Stomach (tissue), 8 donors: ENCODE measurements at regions not wholly inside any gene's neighbourhood (a gene's known extent, or its start where the extent isn't known, plus 50 kb on each side); places are given as distances from the start of the nearest gene placed in this dataset.

Source experiments
- DNase-seq, 2 donors: peaks; one replicate each; pipeline versions ENCODE4 v3.0.0 to v3.0.0-alpha.2; 2013 to 2019
- H3K27ac ChIP-seq, 5 donors: fragments of 200-600 bp in 4 of 5; sonication (generic) in 4 of 5; one replicate each; pipeline ENCODE4 v1.5.1; 2013 to 2019; ENCODE audit warnings: mild to moderate bottlenecking in 1 of 5, moderate library complexity in 1 of 5
- H3K27me3 ChIP-seq, 3 donors: fragments of 200-600 bp; sonication (generic); one replicate each; pipeline ENCODE4 v1.5.1; 2017 to 2019; ENCODE audit warnings: mixed run types in 1 of 3
- H3K36me3 ChIP-seq, 4 donors: fragments of 200-600 bp; sonication (generic); 1 replicate in 3 of 4; 2 replicates in 1 of 4; pipeline ENCODE4 v1.5.1; 2016 to 2019
- H3K4me1 ChIP-seq, 4 donors: fragments of 200-600 bp; sonication (generic); one replicate each; pipeline ENCODE4 v1.5.1; 2016 to 2019
- H3K4me3 ChIP-seq, 4 donors: fragments of 200-600 bp; sonication (generic) in 3 of 4; one replicate each; pipeline ENCODE4 v1.5.1; 2016 to 2019; ENCODE audit warnings: mild to moderate bottlenecking in 1 of 4
- H3K9me3 ChIP-seq, 4 donors: fragments of 200-600 bp; sonication (generic); one replicate each; pipeline ENCODE4 v1.5.1; 2016 to 2019
- CTCF ChIP-seq, 7 experiments: fragments of 450-650 bp in 4 of 7; fragments of 200-600 bp in 3 of 7; sonication (generic) in 3 of 7; IDR thresholded peaks; one replicate each; pipeline ENCODE4 v1.5.1; 2016 to 2019; ENCODE audit warnings: antibody characterized with exemption in 7 of 7, control low read depth in 2 of 7, mild to moderate bottlenecking in 1 of 7
- EP300 ChIP-seq: sonication (generic); formaldehyde crosslinking; IDR thresholded peaks from one replicate; pipeline ENCODE4 v1.6.1; 2017; ENCODE audit warnings: antibody characterized with exemption
- POLR2A ChIP-seq, 4 donors: fragments of 450-650 bp; IDR thresholded peaks; one replicate each; pipeline ENCODE4 v1.6.1; 2016; ENCODE audit warnings: antibody characterized with exemption in 4 of 4, control low read depth in 2 of 4, mild to moderate bottlenecking in 1 of 4, moderate library complexity in 1 of 4
- POLR2AphosphoS5 ChIP-seq, 3 donors: sonication (generic); formaldehyde crosslinking; IDR thresholded peaks; one replicate each; pipeline ENCODE4 v1.6.1; 2016; ENCODE audit warnings: antibody characterized with exemption in 3 of 3
- WGBS, 5 donors: extraction: QIAGEN DNeasy Blood & Tissue Kit in 3 of 5; methylation state at CpG; one replicate each; pipeline versions ENCODE4 v1.1.5 to v1.1.7; 2013 to 2018; 5-methylcytosine and 5-hydroxymethylcytosine counted together
- intact Hi-C: fragments of 100-400 bp; cut with DNase I; formaldehyde crosslinking; loops from one replicate; pipeline ENCODE4 v1.15.1; 2023; ENCODE audit warnings: low total_unique reads
- donor health status: healthy with polysubstance abuse.
- donor health status: Bipolar disorder and iron deficiency.
- donor health status: healthy.

DNA sequence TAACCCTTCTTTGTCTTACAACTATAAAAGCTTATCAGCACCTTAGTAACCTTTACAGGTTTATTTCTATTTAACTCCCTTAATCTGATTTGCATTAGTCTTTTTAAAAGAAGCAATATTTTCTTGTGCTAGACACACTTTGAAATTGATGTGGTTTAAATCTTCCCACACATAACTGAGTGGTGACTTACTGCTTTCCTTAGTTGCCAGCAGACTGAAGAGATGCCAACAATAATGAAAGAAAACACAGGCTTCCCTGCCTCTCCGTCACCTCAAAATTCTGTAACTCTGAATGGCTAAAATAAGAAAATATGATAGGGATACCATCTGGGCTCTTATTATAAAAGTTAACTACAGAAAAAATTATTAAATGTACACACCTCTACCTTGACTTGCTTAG is 196.8 kb downstream of the PTBP2 start:
- WGBS, 5 donors: 72 to 80% (median 79%) methylated on average over 1 of the region's 1 CpG
- peak in 1 of 2 donors; percentile 7 for DNase-seq
- H3K36me3 ChIP-seq: no peaks in the 10 kb centered on the region
- H3K4me3 ChIP-seq: no peak overlapping the region
- no peaks in the 10 kb centered on the region for H3K27me3 ChIP-seq
- no peak overlapping the region for H3K27ac ChIP-seq
- TF ChIP-seq POLR2A (IDR thresholded peaks at IDR 0.05): no peak
- no peak for TF ChIP-seq POLR2AphosphoS5 (IDR thresholded peaks at IDR 0.05)
- no peak for TF ChIP-seq CTCF (IDR thresholded peaks at IDR 0.05)
- no peak for TF ChIP-seq EP300
- intact Hi-C loops: no loop called here
- H3K4me1 ChIP-seq: no peaks in the 10 kb centered on the region
- H3K9me3 ChIP-seq: peaks cover 0 to 13% (median 5%) of the 10 kb centered on the region in 4 donors

DNA sequence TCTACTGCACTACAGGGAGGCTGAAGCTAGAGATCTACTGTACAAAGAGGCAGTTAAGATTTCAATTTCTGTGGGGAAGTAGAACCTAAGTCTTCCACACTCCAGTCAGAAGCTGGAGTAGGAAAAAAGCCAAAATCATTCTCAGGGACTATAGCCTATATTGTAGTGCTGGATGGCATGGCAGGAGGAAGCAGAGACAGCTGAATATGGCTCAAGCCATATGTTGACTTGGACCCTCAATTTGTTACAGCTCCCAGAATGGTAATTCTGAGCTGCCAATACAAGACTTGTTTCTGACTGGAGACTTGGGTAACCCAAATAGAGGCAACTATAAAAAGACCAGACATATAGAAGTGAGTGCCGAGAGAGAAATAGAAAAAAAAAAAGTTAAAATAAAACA is 200.6 kb downstream of the PTBP2 start:
- Histone ChIP-seq H3K36me3 (no peaks in the 10 kb centered on the region), H3K4me1 (no peaks in the 10 kb centered on the region), H3K27ac (no peak overlapping the region), H3K4me3 (no peak overlapping the region), H3K27me3 (no peaks in the 10 kb centered on the region), H3K9me3 (peaks cover 0 to 24% (median 8%) of the 10 kb centered on the region in 4 donors)
- 92 to 100% (median 94%) methylated on average over 1 of the region's 1 CpG for WGBS, 5 donors
- intact Hi-C loops: no loop called here
- TF ChIP-seq CTCF (IDR thresholded peaks at IDR 0.05) (no peak), POLR2AphosphoS5 (IDR thresholded peaks at IDR 0.05) (no peak), EP300 (no peak), POLR2A (IDR thresholded peaks at IDR 0.05) (no peak)
- no peak for DNase-seq

DNA sequence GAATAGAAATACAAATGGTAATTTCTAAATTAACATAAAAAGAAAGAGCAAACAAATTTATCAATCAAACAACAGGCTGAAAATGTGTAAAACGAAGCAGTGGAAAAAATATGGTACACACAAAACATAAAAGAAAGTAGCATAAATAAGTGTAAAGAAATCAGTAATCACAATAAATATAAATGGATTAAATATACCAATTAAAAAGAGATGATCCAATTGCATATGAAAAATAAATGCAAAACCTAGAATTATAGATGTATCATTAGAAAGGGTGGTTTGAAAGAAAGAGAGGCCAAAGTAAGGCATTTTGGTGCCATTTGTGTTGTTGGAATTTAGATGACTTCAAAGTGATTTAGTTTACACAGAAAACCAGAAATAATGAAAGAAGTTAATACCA is 202.2 kb downstream of the PTBP2 start:
- intact Hi-C loops: no loop called here
- H3K9me3 ChIP-seq: peaks cover 0 to 24% (median 8%) of the 10 kb centered on the region in 4 donors
- H3K27ac ChIP-seq: no peak overlapping the region
- H3K4me3 ChIP-seq: no peak overlapping the region
- no peaks in the 10 kb centered on the region for H3K36me3 ChIP-seq
- DNase-seq: no peak
- no peaks in the 10 kb centered on the region for H3K27me3 ChIP-seq
- no peaks in the 10 kb centered on the region for H3K4me1 ChIP-seq
- TF ChIP-seq CTCF (IDR thresholded peaks at IDR 0.05) (no peak), POLR2AphosphoS5 (IDR thresholded peaks at IDR 0.05) (no peak), EP300 (no peak), POLR2A (IDR thresholded peaks at IDR 0.05) (no peak)
- 24 to 52% (median 39%) methylated on average over 1 of the region's 1 CpG for WGBS, 5 donors

DNA sequence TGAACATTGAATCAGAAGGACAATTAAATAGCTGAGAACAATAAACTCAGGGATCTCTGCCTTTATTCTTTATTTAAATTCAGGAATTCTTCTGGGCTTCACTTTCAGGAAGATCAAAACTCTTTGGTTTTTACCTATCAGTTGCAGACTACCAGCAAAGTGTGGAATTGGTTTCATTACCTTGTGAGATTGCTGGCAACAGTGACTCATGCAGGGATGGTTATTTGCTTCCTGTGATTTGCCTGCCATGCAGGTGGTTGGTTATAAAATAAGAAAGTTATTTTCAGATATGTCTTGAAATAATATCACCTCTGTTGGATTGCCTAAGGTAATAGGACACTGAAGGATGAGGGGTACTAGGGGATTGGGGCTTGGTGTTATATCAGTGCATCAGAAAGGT is 204.6 kb downstream of the PTBP2 start:
- intact Hi-C loops: no loop called here
- Histone ChIP-seq H3K4me3 (no peak overlapping the region), H3K9me3 (peaks cover 0 to 24% (median 8%) of the 10 kb centered on the region in 4 donors), H3K4me1 (no peaks in the 10 kb centered on the region), H3K27me3 (no peaks in the 10 kb centered on the region), H3K36me3 (no peaks in the 10 kb centered on the region), H3K27ac (no peak overlapping the region)
- no peak for DNase-seq
- no peak for TF ChIP-seq POLR2A (IDR thresholded peaks at IDR 0.05)
- TF ChIP-seq POLR2AphosphoS5 (IDR thresholded peaks at IDR 0.05): no peak
- no peak for TF ChIP-seq CTCF (IDR thresholded peaks at IDR 0.05)
- TF ChIP-seq EP300: no peak
